KMS-11 (cell line): ENCODE measurements at regions not wholly inside any gene's neighbourhood (a gene's known extent, or its start where the extent isn't known, plus 50 kb on each side); places are given as distances from the start of the nearest gene placed in this dataset.

Experiments
- H2AFZ ChIP-seq: fragments of 200-600 bp; sonication (generic); 2 replicates; pipeline ENCODE4 v1.6.1; 2016; ENCODE audit warnings: antibody characterized with exemption, mixed run types, low read depth
- H3K27ac ChIP-seq: fragments of 200-600 bp; sonication (generic); 2 replicates; pipeline ENCODE4 v1.6.1; 2016; ENCODE audit warnings: mild to moderate bottlenecking, mixed run types
- H3K27me3 ChIP-seq: fragments of 200-600 bp; sonication (generic); 2 replicates; pipeline ENCODE4 v1.6.1; 2017; ENCODE audit warnings: mild to moderate bottlenecking, low read depth, mixed run types, moderate library complexity; ENCODE audit not compliant: insufficient read depth
- H3K36me3 ChIP-seq: fragments of 200-600 bp; sonication (generic); 2 replicates; pipeline ENCODE4 v1.6.1; 2017; ENCODE audit warnings: mild to moderate bottlenecking, mixed run types; ENCODE audit not compliant: insufficient read depth
- H3K4me1 ChIP-seq: fragments of 200-600 bp; sonication (generic); 2 replicates; pipeline ENCODE4 v1.6.1; 2016; ENCODE audit warnings: mild to moderate bottlenecking, low read depth, mixed run types; ENCODE audit not compliant: poor library complexity, severe bottlenecking
- H3K4me2 ChIP-seq: fragments of 200-600 bp; sonication (generic); 2 replicates; pipeline ENCODE4 v1.7.0; 2016; ENCODE audit warnings: mild to moderate bottlenecking, mixed run types
- H3K4me3 ChIP-seq: fragments of 200-600 bp; sonication (generic); IDR thresholded peaks from 2 replicates; pipeline ENCODE4 v1.6.1; 2017; ENCODE audit warnings: low read depth, low read length, mixed read lengths; ENCODE audit not compliant: insufficient read depth
- H3K79me2 ChIP-seq: fragments of 200-600 bp; sonication (generic); 2 replicates; pipeline ENCODE4 v1.6.1; 2016; ENCODE audit warnings: low read depth, mixed run types; ENCODE audit not compliant: insufficient read depth
- H3K9ac ChIP-seq: fragments of 200-600 bp; sonication (generic); 2 replicates; pipeline ENCODE4 v1.6.1; 2016; ENCODE audit warnings: mild to moderate bottlenecking, mixed run types
- H4K20me1 ChIP-seq: fragments of 200-600 bp; sonication (generic); 2 replicates; pipeline ENCODE4 v1.6.1; 2016; ENCODE audit warnings: mild to moderate bottlenecking, mixed run types; ENCODE audit not compliant: insufficient read depth
- TF ChIP-seq, protein P1 (sequence below): fragments of 200-600 bp; sonication (generic); conservative IDR thresholded peaks from 2 replicates; pipeline ENCODE4 v1.6.1; 2017; ENCODE audit warnings: low read depth, mild to moderate bottlenecking, antibody characterized with exemption, low read length, moderate library complexity, mixed read lengths

DNA sequence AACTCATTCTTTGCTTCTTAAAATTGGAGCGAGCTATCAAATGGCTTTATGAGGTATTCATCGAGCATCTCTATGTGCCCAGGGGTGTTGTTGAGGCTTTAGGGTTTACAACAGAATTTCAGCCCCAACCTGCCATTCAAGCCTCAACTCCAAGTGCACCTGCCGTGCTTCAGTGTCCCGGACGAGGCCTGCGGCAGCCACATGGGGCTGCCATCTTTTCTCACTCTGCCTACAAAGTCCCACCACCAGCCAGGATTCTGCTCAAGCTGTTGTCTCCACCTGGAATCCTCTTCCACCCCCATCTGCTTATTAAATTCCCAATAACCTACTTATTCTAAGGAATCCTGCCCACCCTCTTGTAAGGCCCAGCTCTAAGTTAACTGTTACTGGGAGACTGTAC, 242.4 kb downstream of the OPA1 start:
- H4K20me1 ChIP-seq, result no peaks in the 10 kb centered on the region
- no peak overlapping the region for H3K4me2 ChIP-seq
- H3K27ac ChIP-seq, result no peak overlapping the region
- H3K27me3 ChIP-seq, result no peaks in the 10 kb centered on the region
- no peaks in the 10 kb centered on the region for H3K4me1 ChIP-seq
- no peak overlapping the region for H2AFZ ChIP-seq
- no peak overlapping the region for H3K4me3 ChIP-seq
- no peaks in the 10 kb centered on the region for H3K36me3 ChIP-seq
- TF ChIP-seq, protein P1, sequence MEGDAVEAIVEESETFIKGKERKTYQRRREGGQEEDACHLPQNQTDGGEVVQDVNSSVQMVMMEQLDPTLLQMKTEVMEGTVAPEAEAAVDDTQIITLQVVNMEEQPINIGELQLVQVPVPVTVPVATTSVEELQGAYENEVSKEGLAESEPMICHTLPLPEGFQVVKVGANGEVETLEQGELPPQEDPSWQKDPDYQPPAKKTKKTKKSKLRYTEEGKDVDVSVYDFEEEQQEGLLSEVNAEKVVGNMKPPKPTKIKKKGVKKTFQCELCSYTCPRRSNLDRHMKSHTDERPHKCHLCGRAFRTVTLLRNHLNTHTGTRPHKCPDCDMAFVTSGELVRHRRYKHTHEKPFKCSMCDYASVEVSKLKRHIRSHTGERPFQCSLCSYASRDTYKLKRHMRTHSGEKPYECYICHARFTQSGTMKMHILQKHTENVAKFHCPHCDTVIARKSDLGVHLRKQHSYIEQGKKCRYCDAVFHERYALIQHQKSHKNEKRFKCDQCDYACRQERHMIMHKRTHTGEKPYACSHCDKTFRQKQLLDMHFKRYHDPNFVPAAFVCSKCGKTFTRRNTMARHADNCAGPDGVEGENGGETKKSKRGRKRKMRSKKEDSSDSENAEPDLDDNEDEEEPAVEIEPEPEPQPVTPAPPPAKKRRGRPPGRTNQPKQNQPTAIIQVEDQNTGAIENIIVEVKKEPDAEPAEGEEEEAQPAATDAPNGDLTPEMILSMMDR, result no peak
- H3K79me2 ChIP-seq, result no peaks in the 10 kb centered on the region
- no peak overlapping the region for H3K9ac ChIP-seq

GRCh38 chr3:193836511-193836910, 243.5 kb downstream of the OPA1 start:
- no peak overlapping the region for H3K9ac ChIP-seq
- H3K4me2 ChIP-seq, result no peak overlapping the region
- H3K4me3 ChIP-seq, result no peak overlapping the region
- H4K20me1 ChIP-seq, result no peaks in the 10 kb centered on the region
- H3K27me3 ChIP-seq, result no peaks in the 10 kb centered on the region
- H3K79me2 ChIP-seq, result no peaks in the 10 kb centered on the region
- H3K27ac ChIP-seq, result no peak overlapping the region
- no peak overlapping the region for H2AFZ ChIP-seq
- no peaks in the 10 kb centered on the region for H3K4me1 ChIP-seq
- TF ChIP-seq, protein P1, result no peak
- no peaks in the 10 kb centered on the region for H3K36me3 ChIP-seq

- H3K4me3 ChIP-seq, result no peak overlapping the region
- TF ChIP-seq, protein P1, result no peak
- H3K4me1 ChIP-seq, result no peaks in the 10 kb centered on the region
- no peaks in the 10 kb centered on the region for H3K36me3 ChIP-seq
- no peak overlapping the region for H3K9ac ChIP-seq
- H4K20me1 ChIP-seq, result no peaks in the 10 kb centered on the region
- H3K27me3 ChIP-seq, result no peaks in the 10 kb centered on the region
- no peaks in the 10 kb centered on the region for H3K79me2 ChIP-seq
- H3K4me2 ChIP-seq, result no peak overlapping the region
- no peak overlapping the region for H3K27ac ChIP-seq
- H2AFZ ChIP-seq, result no peak overlapping the region
Measured at GRCh38 chr3:193836918-193837317, 243.9 kb downstream of the OPA1 start.

DNA sequence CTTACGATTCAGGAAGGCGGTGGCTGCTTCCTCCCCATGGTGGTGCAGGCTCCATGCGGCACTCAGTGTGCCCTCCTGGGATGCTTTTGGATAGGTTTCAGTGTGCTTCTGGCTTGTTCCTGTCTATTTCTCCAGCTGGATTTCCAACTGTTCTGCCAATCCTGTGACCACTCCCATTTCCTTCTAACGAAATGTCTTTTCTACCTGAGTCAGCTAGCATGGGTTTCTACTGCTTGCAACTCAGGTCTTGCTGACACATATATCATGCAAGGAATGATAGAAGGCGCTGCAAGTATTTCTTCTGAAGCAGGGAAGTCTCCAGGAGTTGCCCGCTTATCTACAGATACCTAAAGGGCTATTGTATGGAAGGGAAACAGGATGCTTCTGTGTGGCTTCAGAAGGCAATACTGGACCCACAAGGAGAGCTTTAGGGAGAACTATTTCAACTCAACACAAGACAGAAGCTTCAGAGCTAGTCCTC, 244.4 kb downstream of the OPA1 start:
- H3K9ac ChIP-seq, result no peak overlapping the region
- H3K79me2 ChIP-seq, result no peaks in the 10 kb centered on the region
- TF ChIP-seq, protein P1, result no peak
- H3K36me3 ChIP-seq, result no peaks in the 10 kb centered on the region
- no peaks in the 10 kb centered on the region for H4K20me1 ChIP-seq
- H3K4me1 ChIP-seq, result no peaks in the 10 kb centered on the region
- no peak overlapping the region for H2AFZ ChIP-seq
- no peaks in the 10 kb centered on the region for H3K27me3 ChIP-seq
- no peak overlapping the region for H3K27ac ChIP-seq
- H3K4me2 ChIP-seq, result no peak overlapping the region
- H3K4me3 ChIP-seq, result no peak overlapping the region
